HG03378 (cell line): ENCODE measurements at regions not wholly inside any gene's neighbourhood (a gene's known extent, or its start where the extent isn't known, plus 50 kb on each side); places are given as distances from the start of the nearest gene placed in this dataset.

Experiments
- ATAC-seq: cut with Tn5 transposase; IDR thresholded peaks from one replicate; pipeline ENCODE4 v1.9.1; 2021; ENCODE audit warnings: mild to moderate bottlenecking, moderate library complexity; ENCODE audit not compliant: unreplicated experiment

- no peak for ATAC-seq
These were observed 233.8 kb upstream of the FBXL7 start for GRCh38 chr5:15266229-15266628.

- no peak for ATAC-seq
These were observed 236.0 kb upstream of the FBXL7 start for GRCh38 chr5:15263942-15264341.

- no peak for ATAC-seq
These were observed 236.6 kb upstream of the FBXL7 start for GRCh38 chr5:15263406-15263805.

- no peak for ATAC-seq
These were observed 238.5 kb upstream of the FBXL7 start for GRCh38 chr5:15261269-15261995.

GRCh38 chr5:15260356-15261268 is 239.4 kb upstream of the FBXL7 start:
- no peak for ATAC-seq

- ATAC-seq = no peak
These were observed 243.5 kb upstream of the FBXL7 start for GRCh38 chr5:15256485-15256884.

GRCh38 chr5:15255576-15255975 is 244.4 kb upstream of the FBXL7 start:
- no peak for ATAC-seq

- ATAC-seq = no peak
These were observed 245.4 kb upstream of the FBXL7 start for GRCh38 chr5:15254607-15255006.

- no peak for ATAC-seq
These were observed 247.6 kb upstream of the FBXL7 start for GRCh38 chr5:15252331-15252730.

- no peak for ATAC-seq
These were observed 250.8 kb upstream of the FBXL7 start for GRCh38 chr5:15249152-15249551.

GRCh38 chr5:15248731-15249130 is 251.2 kb upstream of the FBXL7 start:
- no peak for ATAC-seq

- no peak for ATAC-seq
These were observed 254.1 kb upstream of the FBXL7 start for GRCh38 chr5:15245913-15246312.

GRCh38 chr5:15243301-15244020 is 256.5 kb upstream of the FBXL7 start:
- no peak for ATAC-seq

- ATAC-seq = no peak
These were observed 258.7 kb upstream of the FBXL7 start for GRCh38 chr5:15241216-15241821.

- ATAC-seq = no peak
These were observed 262.0 kb upstream of the FBXL7 start for GRCh38 chr5:15238006-15238405.

GRCh38 chr5:15236911-15237508 is 263.0 kb upstream of the FBXL7 start:
- ATAC-seq = no peak

- ATAC-seq = no peak
These were observed 265.1 kb upstream of the FBXL7 start for GRCh38 chr5:15234911-15235310.

GRCh38 chr5:15234366-15234765 is 265.6 kb upstream of the FBXL7 start:
- no peak for ATAC-seq

- no peak for ATAC-seq
These were observed 266.4 kb upstream of the FBXL7 start for GRCh38 chr5:15233566-15233965.

GRCh38 chr5:15222156-15222555 is 277.8 kb upstream of the FBXL7 start:
- no peak for ATAC-seq
